ENCODE measurements at regions not wholly inside any gene's neighbourhood (a gene's known extent, or its start where the extent isn't known, plus 50 kb on each side); places are given as distances from the start of the nearest gene placed in this dataset.

DNA sequence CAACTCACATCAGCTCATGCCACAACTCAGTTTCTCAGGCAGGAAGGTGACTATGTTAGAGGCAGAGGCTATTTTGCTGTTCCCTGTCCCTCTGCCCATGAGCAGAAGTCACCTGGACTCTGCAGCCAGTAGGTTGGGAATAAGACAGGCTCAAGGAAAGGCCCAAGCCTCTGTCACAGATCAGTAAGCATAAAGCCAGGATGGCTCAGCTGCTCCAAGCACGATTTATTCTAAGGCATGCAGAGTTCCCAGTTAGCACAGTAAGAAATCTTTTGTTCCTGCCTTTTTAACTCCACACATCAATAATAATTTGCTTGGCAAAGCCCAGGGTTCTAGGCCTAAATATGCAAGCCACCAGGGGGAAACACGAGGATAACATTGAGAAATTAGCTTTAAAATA, 249.0 kb upstream of the ADRA1B start (continued):
- no peak for TF ChIP-seq CBX3 (IDR thresholded peaks at IDR 0.05; ENCODE audit: borderline replicate concordance, low read depth)
- no peak for TF ChIP-seq ZSCAN29 (IDR thresholded peaks at IDR 0.05)
- no peak for TF ChIP-seq REST (IDR thresholded peaks at IDR 0.05; ENCODE audit: low read depth, low read length)

DNA sequence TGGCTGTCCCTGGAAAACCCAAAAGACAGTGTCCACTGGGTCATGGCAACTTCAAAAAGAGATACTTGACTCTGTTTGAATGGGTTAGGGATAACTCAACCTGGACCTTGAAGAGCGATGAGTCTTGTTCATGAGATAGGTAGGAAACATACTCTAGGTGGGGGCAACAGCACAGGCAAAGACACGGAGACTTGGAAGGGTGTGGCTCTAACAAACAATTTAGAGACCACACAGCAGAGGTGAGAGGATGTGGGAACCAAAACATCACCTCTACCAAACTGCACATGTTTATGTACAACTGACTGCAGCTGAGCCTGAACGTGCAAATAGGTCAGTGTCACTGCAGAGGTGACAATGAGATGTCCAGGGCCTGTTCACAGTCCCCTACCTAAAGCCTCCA, 247.7 kb upstream of the ADRA1B start:
- FAIRE-seq (no peak), ATAC-seq (no peak), DNase-seq (ENCODE audit: low read depth, low spot score) (no peak)
- intact Hi-C loops (cut with micrococcal nuclease; ENCODE audit: unreplicated experiment) = no loop called here
- POLR2A ChIA-PET = no interaction called here
- Histone ChIP-seq H3K4me3 (no peak overlapping the region), H3K36me3 (ENCODE audit: control insufficient read depth in 2 of 2, insufficient read depth in 2 of 2, low read length in 1 of 2) (no peaks in the 10 kb centered on the region), H3K9me3 (replicated peaks; ENCODE audit: control insufficient read depth, insufficient read depth, low read length) (no peaks in the 10 kb centered on the region; the same call in 2 of the 3 replicates), H3K9ac (ENCODE audit: control insufficient read depth, insufficient read depth, low read length) (no peak overlapping the region), H4K20me1 (ENCODE audit: control insufficient read depth, insufficient read depth) (no peaks in the 10 kb centered on the region), H3K79me2 (ENCODE audit: control insufficient read depth, insufficient read depth, low read length) (no peaks in the 10 kb centered on the region), H2AFZ (ENCODE audit: control insufficient read depth, low read depth, low read length) (no peak overlapping the region), H3K27me3 (replicated peaks in 1 of 2; ENCODE audit: control insufficient read depth in 2 of 2, insufficient read depth in 2 of 2, low read length in 1 of 2) (no peaks in the 10 kb centered on the region), H3K4me1 (ENCODE audit: control insufficient read depth, insufficient read depth, low read length) (no peaks in the 10 kb centered on the region), H3K4me2 (ENCODE audit: control insufficient read depth, insufficient read depth) (no peak overlapping the region), H3K27ac (ENCODE audit: control insufficient read depth, insufficient read depth) (no peak overlapping the region)
- SMC1A ChIA-PET (ENCODE audit: uncharacterized antibody, unreplicated experiment) = no interaction called here
- in situ Hi-C loops (cut with MboI) = no loop called here
- RAD21 ChIA-PET (ENCODE audit: unreplicated experiment) = no interaction called here
- no peak for TF ChIP-seq RELA (IDR thresholded peaks at IDR 0.05; ENCODE audit: borderline replicate concordance, partially characterized antibody)
- no peak for TF ChIP-seq SREBF1 (IDR thresholded peaks at IDR 0.05; ENCODE audit: low read length)
- no peak for TF ChIP-seq NFYB (IDR thresholded peaks at IDR 0.05; ENCODE audit: insufficient read depth, low read depth, low read length)
- 22% methylated on average over 3 of the region's 3 CpGs for WGBS (ENCODE audit: insufficient coverage, insufficient replicate concordance, low lambda C conversion rate, missing lambda C conversion rate)
- CTCF ChIA-PET = no interaction called here
- no TSS peak for BruUV-seq (replicated peaks)

Data from GM12878 (cell line).